ENCODE measurements at regions not wholly inside any gene's neighbourhood (a gene's known extent, or its start where the extent isn't known, plus 50 kb on each side); places are given as distances from the start of the nearest gene placed in this dataset.
A peak's percentile ranks its signal among the peaks of the same experiment; 100 is the strongest.

DNA sequence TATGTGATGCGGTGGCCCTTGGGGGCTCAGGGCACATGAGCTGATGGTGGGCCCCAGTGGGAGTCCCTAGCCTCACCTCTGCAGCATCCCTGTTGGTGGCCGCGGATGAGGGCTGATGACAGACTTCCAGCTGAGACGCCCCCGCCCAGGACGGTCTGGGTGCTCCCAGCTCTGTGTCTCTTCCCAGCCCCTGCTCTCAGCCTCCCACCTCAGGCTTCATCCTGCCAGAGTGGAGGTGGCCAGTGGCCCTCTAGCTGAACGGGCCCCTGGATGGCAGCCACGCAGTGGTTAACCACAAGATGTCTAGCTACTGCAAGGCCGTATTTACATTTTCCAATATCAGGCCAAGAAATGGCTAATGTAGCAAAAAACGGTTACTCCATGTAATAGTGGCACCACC is 205.3 kb upstream of the LINGO1 start:
- DNase-seq (no peak), ATAC-seq (ENCODE audit: low read depth in 2 of 2) (no peak)
- Mint-ChIP-seq H3K27ac (no peak overlapping the region), H3K27me3 (peaks cover 16% of the 10 kb centered on the region), H3K36me3 (no peaks in the 10 kb centered on the region), H3K9me3 (peaks cover 0 to 2% (median 0%) of the 10 kb centered on the region in 7 donors), H3K4me3 (no peak overlapping the region), H3K4me1 (no peaks in the 10 kb centered on the region)
- Histone ChIP-seq H3K36me3 (ENCODE audit: control insufficient read depth, insufficient read depth, low read length) (no peaks in the 10 kb centered on the region), H3K4me3 (ENCODE audit: low read depth, low read length) (no peak overlapping the region), H3K4me1 (ENCODE audit: control insufficient read depth, insufficient read depth, low read length, poor library complexity, severe bottlenecking) (no peaks in the 10 kb centered on the region), H3K27ac (ENCODE audit: insufficient read depth, low read length, poor library complexity, severe bottlenecking) (no peak overlapping the region), H3K27me3 (ENCODE audit: control insufficient read depth, insufficient read depth, low read length) (peaks cover 2% of the 10 kb centered on the region), H3K9me3 (ENCODE audit: control insufficient read depth in 2 of 2, low read length in 2 of 2) (no peaks in the 10 kb centered on the region)

- H3K9me3 Mint-ChIP-seq: peaks cover 0 to 2% (median 0%) of the 10 kb centered on the region in 7 donors
- no peak for DNase-seq
- Histone ChIP-seq H3K4me3 (ENCODE audit: low read depth, low read length) (no peak overlapping the region), H3K27ac (ENCODE audit: insufficient read depth, low read length, poor library complexity, severe bottlenecking) (no peak overlapping the region), H3K27me3 (ENCODE audit: control insufficient read depth, insufficient read depth, low read length) (peaks cover 2% of the 10 kb centered on the region), H3K36me3 (ENCODE audit: control insufficient read depth, insufficient read depth, low read length) (no peaks in the 10 kb centered on the region), H3K9me3 (ENCODE audit: control insufficient read depth in 2 of 2, low read length in 2 of 2) (no peaks in the 10 kb centered on the region), H3K4me1 (ENCODE audit: control insufficient read depth, insufficient read depth, low read length, poor library complexity, severe bottlenecking) (no peaks in the 10 kb centered on the region)
- H3K4me1 Mint-ChIP-seq: no peaks in the 10 kb centered on the region
- H3K27me3 Mint-ChIP-seq: peaks cover 16% of the 10 kb centered on the region
- no peak overlapping the region for H3K4me3 Mint-ChIP-seq
- ATAC-seq (ENCODE audit: low read depth in 2 of 2): peak in 1 of 2 donors; percentile 8
- H3K36me3 Mint-ChIP-seq: no peaks in the 10 kb centered on the region
- H3K27ac Mint-ChIP-seq: no peak overlapping the region
Measured at GRCh38 chr15:77837649-77838025, 204.9 kb upstream of the LINGO1 start.

DNA sequence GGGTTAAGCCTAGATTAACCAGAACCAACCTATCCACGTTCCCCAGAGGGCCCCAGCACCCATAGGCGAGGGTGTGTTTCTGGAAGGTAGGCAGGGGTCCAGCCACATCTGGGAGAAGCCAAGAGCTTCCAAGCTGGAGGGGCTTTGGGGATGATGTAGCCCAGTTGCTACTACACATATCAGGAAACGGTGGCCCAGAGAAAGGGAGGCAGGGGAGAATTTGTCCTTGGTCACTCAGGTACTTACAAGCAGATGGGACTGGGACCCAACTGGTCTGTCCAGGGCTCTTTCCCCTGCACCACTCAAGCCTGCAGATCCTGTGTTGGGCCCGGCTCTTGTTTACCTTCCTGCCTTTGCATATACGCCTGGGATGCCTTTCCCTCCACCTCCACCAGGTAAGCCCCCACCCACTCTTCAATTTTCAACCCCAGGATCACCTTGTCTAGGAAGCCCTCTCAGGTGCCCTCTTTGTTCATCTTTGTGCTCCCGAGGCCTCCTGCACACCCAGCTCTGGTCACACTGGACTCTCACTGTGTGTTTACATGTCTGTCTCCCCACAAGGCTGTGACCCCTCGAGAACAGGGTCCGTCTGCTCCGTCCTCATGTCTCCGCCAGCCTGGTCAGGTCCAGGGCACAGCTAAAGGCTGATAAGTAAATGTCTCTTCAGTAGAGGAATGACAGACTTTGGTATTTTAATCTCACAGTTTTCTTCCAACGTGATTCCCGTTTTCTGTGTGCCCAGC is 204.4 kb upstream of the LINGO1 start:
- Histone ChIP-seq H3K9me3 (ENCODE audit: control insufficient read depth in 2 of 2, low read length in 2 of 2) (no peaks in the 10 kb centered on the region), H3K4me1 (ENCODE audit: control insufficient read depth, insufficient read depth, low read length, poor library complexity, severe bottlenecking) (no peaks in the 10 kb centered on the region), H3K27me3 (ENCODE audit: control insufficient read depth, insufficient read depth, low read length) (no peaks in the 10 kb centered on the region), H3K36me3 (ENCODE audit: control insufficient read depth, insufficient read depth, low read length) (no peaks in the 10 kb centered on the region), H3K4me3 (ENCODE audit: low read depth, low read length) (no peak overlapping the region), H3K27ac (ENCODE audit: insufficient read depth, low read length, poor library complexity, severe bottlenecking) (no peak overlapping the region)
- Mint-ChIP-seq H3K9me3 (peaks cover 0 to 2% (median 0%) of the 10 kb centered on the region in 7 donors), H3K27ac (no peak overlapping the region), H3K4me3 (no peak overlapping the region), H3K4me1 (no peaks in the 10 kb centered on the region), H3K36me3 (no peaks in the 10 kb centered on the region), H3K27me3 (peaks cover 11% of the 10 kb centered on the region)
- no peak for ATAC-seq (ENCODE audit: low read depth in 2 of 2)
- no peak for DNase-seq

DNA sequence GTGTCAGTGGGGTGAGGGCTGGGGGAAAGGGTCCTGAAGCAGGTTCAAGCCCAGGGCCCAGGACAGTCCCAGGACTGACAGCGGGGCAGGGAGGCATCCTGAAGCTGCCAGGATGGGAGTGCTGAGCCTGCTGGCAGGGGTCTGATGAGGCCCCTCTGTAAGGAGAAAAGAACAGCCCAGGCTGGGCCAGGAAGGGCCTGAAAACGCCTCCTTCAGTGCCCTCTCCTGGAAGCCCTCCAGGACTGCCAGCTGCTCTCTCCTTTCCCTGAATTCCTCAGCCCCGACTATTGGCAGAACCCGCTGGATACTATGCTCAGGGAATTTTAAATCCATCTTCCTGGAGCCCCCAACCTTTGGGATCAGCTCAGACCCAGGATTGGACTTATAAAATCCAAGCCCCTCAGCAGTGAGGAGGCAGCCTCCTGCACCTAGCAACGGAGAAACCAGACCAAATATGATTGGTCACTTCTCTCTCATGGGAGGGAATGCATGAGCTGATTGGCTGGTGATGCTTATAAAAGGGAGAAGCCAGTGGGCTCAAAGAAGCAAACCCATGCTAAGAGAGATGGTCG is 203.5 kb upstream of the LINGO1 start:
- H3K27ac Mint-ChIP-seq: no peak overlapping the region
- peaks cover 0 to 2% (median 0%) of the 10 kb centered on the region in 7 donors for H3K9me3 Mint-ChIP-seq
- no peaks in the 10 kb centered on the region for H3K36me3 ChIP-seq (ENCODE audit: control insufficient read depth, insufficient read depth, low read length)
- no peak overlapping the region for H3K4me3 Mint-ChIP-seq
- no peak overlapping the region for H3K4me3 ChIP-seq (ENCODE audit: low read depth, low read length)
- no peaks in the 10 kb centered on the region for H3K4me1 ChIP-seq (ENCODE audit: control insufficient read depth, insufficient read depth, low read length, poor library complexity, severe bottlenecking)
- no peaks in the 10 kb centered on the region for H3K9me3 ChIP-seq (ENCODE audit: control insufficient read depth in 2 of 2, low read length in 2 of 2)
- H3K27me3 ChIP-seq (ENCODE audit: control insufficient read depth, insufficient read depth, low read length): no peaks in the 10 kb centered on the region
- H3K27me3 Mint-ChIP-seq: peaks cover 9% of the 10 kb centered on the region
- DNase-seq: no peak
- no peaks in the 10 kb centered on the region for H3K4me1 Mint-ChIP-seq
- H3K36me3 Mint-ChIP-seq: no peaks in the 10 kb centered on the region
- ATAC-seq (ENCODE audit: low read depth in 2 of 2): no peak
- no peak overlapping the region for H3K27ac ChIP-seq (ENCODE audit: insufficient read depth, low read length, poor library complexity, severe bottlenecking)

GRCh38 chr15:77834276-77834990 is 201.7 kb upstream of the LINGO1 start:
- H3K27ac ChIP-seq (ENCODE audit: insufficient read depth, low read length, poor library complexity, severe bottlenecking): no peak overlapping the region
- DNase-seq (no peak), ATAC-seq (ENCODE audit: low read depth in 2 of 2) (no peak)
- Mint-ChIP-seq H3K27me3 (peaks cover 9% of the 10 kb centered on the region), H3K9me3 (peaks cover 0 to 2% (median 0%) of the 10 kb centered on the region in 7 donors), H3K27ac (no peak overlapping the region), H3K4me1 (no peaks in the 10 kb centered on the region), H3K36me3 (no peaks in the 10 kb centered on the region), H3K4me3 (no peak overlapping the region)
- H3K9me3 ChIP-seq (ENCODE audit: control insufficient read depth in 2 of 2, low read length in 2 of 2): no peaks in the 10 kb centered on the region
- H3K4me3 ChIP-seq (ENCODE audit: low read depth, low read length): no peak overlapping the region
- H3K27me3 ChIP-seq (ENCODE audit: control insufficient read depth, insufficient read depth, low read length): no peaks in the 10 kb centered on the region
- H3K4me1 ChIP-seq (ENCODE audit: control insufficient read depth, insufficient read depth, low read length, poor library complexity, severe bottlenecking): no peaks in the 10 kb centered on the region
- H3K36me3 ChIP-seq (ENCODE audit: control insufficient read depth, insufficient read depth, low read length): no peaks in the 10 kb centered on the region

- Histone ChIP-seq H3K27me3 (ENCODE audit: control insufficient read depth, insufficient read depth, low read length) (no peaks in the 10 kb centered on the region), H3K36me3 (ENCODE audit: control insufficient read depth, insufficient read depth, low read length) (no peaks in the 10 kb centered on the region), H3K4me3 (ENCODE audit: low read depth, low read length) (no peak overlapping the region), H3K27ac (ENCODE audit: insufficient read depth, low read length, poor library complexity, severe bottlenecking) (no peak overlapping the region), H3K9me3 (ENCODE audit: control insufficient read depth in 2 of 2, low read length in 2 of 2) (no peaks in the 10 kb centered on the region), H3K4me1 (ENCODE audit: control insufficient read depth, insufficient read depth, low read length, poor library complexity, severe bottlenecking) (no peaks in the 10 kb centered on the region)
- H3K4me3 Mint-ChIP-seq: no peak overlapping the region
- no peaks in the 10 kb centered on the region for H3K4me1 Mint-ChIP-seq
- DNase-seq: no peak
- no peaks in the 10 kb centered on the region for H3K9me3 Mint-ChIP-seq
- peaks cover 4% of the 10 kb centered on the region for H3K27me3 Mint-ChIP-seq
- ATAC-seq (ENCODE audit: low read depth in 2 of 2): no peak
- no peaks in the 10 kb centered on the region for H3K36me3 Mint-ChIP-seq
- no peak overlapping the region for H3K27ac Mint-ChIP-seq
Measured at GRCh38 chr15:77832874-77833273, 200.2 kb upstream of the LINGO1 start.

DNA sequence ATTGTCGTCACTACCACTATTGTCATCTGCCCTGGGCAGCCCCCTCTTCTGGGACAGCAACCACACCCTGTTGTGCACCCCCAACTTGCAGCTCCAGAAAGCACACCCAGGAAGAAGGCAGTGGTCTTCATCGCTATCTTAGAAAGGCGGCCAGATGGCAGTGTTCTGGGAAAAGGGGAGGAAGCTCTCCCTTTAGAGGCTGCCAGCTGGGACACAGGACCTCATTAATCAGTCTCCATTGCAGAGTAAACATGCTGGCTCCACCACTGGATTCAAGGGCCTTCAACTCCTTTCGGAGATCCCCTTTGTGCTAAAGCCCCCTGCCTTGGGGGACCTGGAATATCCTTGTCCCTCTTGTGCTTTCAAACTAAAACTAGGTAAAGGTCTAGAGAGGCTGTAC is 199.3 kb upstream of the LINGO1 start:
- Histone ChIP-seq H3K9me3 (ENCODE audit: control insufficient read depth in 2 of 2, low read length in 2 of 2) (no peaks in the 10 kb centered on the region), H3K27ac (ENCODE audit: insufficient read depth, low read length, poor library complexity, severe bottlenecking) (no peak overlapping the region), H3K36me3 (ENCODE audit: control insufficient read depth, insufficient read depth, low read length) (no peaks in the 10 kb centered on the region), H3K4me1 (ENCODE audit: control insufficient read depth, insufficient read depth, low read length, poor library complexity, severe bottlenecking) (no peaks in the 10 kb centered on the region), H3K27me3 (ENCODE audit: control insufficient read depth, insufficient read depth, low read length) (no peaks in the 10 kb centered on the region), H3K4me3 (ENCODE audit: low read depth, low read length) (no peak overlapping the region)
- H3K27me3 Mint-ChIP-seq: no peaks in the 10 kb centered on the region
- no peaks in the 10 kb centered on the region for H3K9me3 Mint-ChIP-seq
- no peaks in the 10 kb centered on the region for H3K36me3 Mint-ChIP-seq
- H3K4me3 Mint-ChIP-seq: no peak overlapping the region
- DNase-seq (no peak), ATAC-seq (ENCODE audit: low read depth in 2 of 2) (no peak)
- H3K27ac Mint-ChIP-seq: no peak overlapping the region
- H3K4me1 Mint-ChIP-seq: no peaks in the 10 kb centered on the region
